ENCODE measurements at regions not wholly inside any gene's neighbourhood (a gene's known extent, or its start where the extent isn't known, plus 50 kb on each side); places are given as distances from the start of the nearest gene placed in this dataset.
"Not testable (repeated sequence)": the region's sequence is repeated elsewhere in the genome, so short reads cannot be mapped to it uniquely, and the experiment has no call there.

GRCh38 chr4:111879539-111879938 is 265.7 kb upstream of the FAM241A start:
- DNase-seq (ENCODE audit: low spot score), result no peak

GRCh38 chr4:111880116-111880515 is 265.1 kb upstream of the FAM241A start:
- no peak for DNase-seq (ENCODE audit: low spot score)

- DNase-seq (ENCODE audit: low spot score), result no peak
These were observed 261.7 kb upstream of the FAM241A start for GRCh38 chr4:111883557-111883999.

GRCh38 chr4:111890412-111890811 is 254.8 kb upstream of the FAM241A start:
- DNase-seq (ENCODE audit: low spot score), result no peak

GRCh38 chr4:111905511-111905910 is 239.7 kb upstream of the FAM241A start:
- DNase-seq (ENCODE audit: low spot score), result no peak

- no peak for DNase-seq (ENCODE audit: low spot score)
These were observed 225.6 kb upstream of the FAM241A start for GRCh38 chr4:111919639-111920038.

- no peak for DNase-seq (ENCODE audit: low spot score)
These were observed 223.5 kb upstream of the FAM241A start for GRCh38 chr4:111921714-111922113.

GRCh38 chr4:111923786-111924185 is 221.5 kb upstream of the FAM241A start:
- DNase-seq (ENCODE audit: low spot score), result no peak

GRCh38 chr4:111924696-111925095 is 220.6 kb upstream of the FAM241A start:
- DNase-seq (ENCODE audit: low spot score), result no peak

- peak; percentile 68 for DNase-seq (ENCODE audit: low spot score)
These were observed 214.6 kb upstream of the FAM241A start for GRCh38 chr4:111930659-111931058.

- DNase-seq (ENCODE audit: low spot score), result no peak
These were observed 211.6 kb upstream of the FAM241A start for GRCh38 chr4:111933703-111934102.

- no peak for DNase-seq (ENCODE audit: low spot score)
These were observed 210.9 kb upstream of the FAM241A start for GRCh38 chr4:111934314-111934713.

- peak; percentile 71 for DNase-seq (ENCODE audit: low spot score)
These were observed 207.9 kb upstream of the FAM241A start for GRCh38 chr4:111937368-111937767.

GRCh38 chr4:111941957-111942356 is 203.3 kb upstream of the FAM241A start:
- no peak for DNase-seq (ENCODE audit: low spot score)

- peak; percentile 58 for DNase-seq (ENCODE audit: low spot score)
These were observed 201.5 kb upstream of the FAM241A start for GRCh38 chr4:111943796-111944203.

GRCh38 chr4:111945014-111945413 is 200.2 kb upstream of the FAM241A start:
- DNase-seq (ENCODE audit: low spot score), result no peak

- DNase-seq (ENCODE audit: low spot score), result no peak
These were observed 198.5 kb upstream of the FAM241A start for GRCh38 chr4:111946800-111947199.

GRCh38 chr4:111952688-111953087 is 192.6 kb upstream of the FAM241A start:
- DNase-seq (ENCODE audit: low spot score), result no peak

GRCh38 chr4:111954550-111954949 is 190.7 kb upstream of the FAM241A start:
- DNase-seq (ENCODE audit: low spot score), result no peak

- no peak for DNase-seq (ENCODE audit: low spot score)
These were observed 190.3 kb upstream of the FAM241A start for GRCh38 chr4:111955001-111955400.

GRCh38 chr4:111957116-111957515 is 188.1 kb upstream of the FAM241A start:
- no peak for DNase-seq (ENCODE audit: low spot score)

GRCh38 chr4:111957997-111958396 is 187.3 kb upstream of the FAM241A start:
- DNase-seq (ENCODE audit: low spot score), result no peak

GRCh38 chr4:111959222-111959621 is 186.0 kb upstream of the FAM241A start:
- no peak for DNase-seq (ENCODE audit: low spot score)

GRCh38 chr4:111960241-111960667 is 185.0 kb upstream of the FAM241A start:
- DNase-seq (ENCODE audit: low spot score), result no peak

GRCh38 chr4:111961026-111961425 is 184.2 kb upstream of the FAM241A start:
- DNase-seq (ENCODE audit: low spot score), result not testable (repeated sequence)

All from NAMALWA (cell line).